Tibial nerve (tissue), 3 donors: ENCODE measurements at regions not wholly inside any gene's neighbourhood (a gene's known extent, or its start where the extent isn't known, plus 50 kb on each side); places are given as distances from the start of the nearest gene placed in this dataset.

Source experiments
- POLR2A ChIP-seq, 2 donors: fragments of 450-650 bp; IDR thresholded peaks; one replicate each; pipeline ENCODE4 v1.6.1; 2017; ENCODE audit warnings: antibody characterized with exemption in 2 of 2, mild to moderate bottlenecking in 2 of 2, moderate library complexity in 2 of 2
- TF ChIP-seq, protein P1 (sequence below), 5 experiments: fragments of 200-600 bp in 3 of 5; fragments of 450-650 bp in 2 of 5; sonication (generic) in 3 of 5; IDR thresholded peaks; one replicate each; pipeline ENCODE4 v1.5.1; 2016 to 2019; ENCODE audit warnings: antibody characterized with exemption in 5 of 5, mild to moderate bottlenecking in 3 of 5, moderate library complexity in 2 of 5

- TF ChIP-seq, protein P1, sequence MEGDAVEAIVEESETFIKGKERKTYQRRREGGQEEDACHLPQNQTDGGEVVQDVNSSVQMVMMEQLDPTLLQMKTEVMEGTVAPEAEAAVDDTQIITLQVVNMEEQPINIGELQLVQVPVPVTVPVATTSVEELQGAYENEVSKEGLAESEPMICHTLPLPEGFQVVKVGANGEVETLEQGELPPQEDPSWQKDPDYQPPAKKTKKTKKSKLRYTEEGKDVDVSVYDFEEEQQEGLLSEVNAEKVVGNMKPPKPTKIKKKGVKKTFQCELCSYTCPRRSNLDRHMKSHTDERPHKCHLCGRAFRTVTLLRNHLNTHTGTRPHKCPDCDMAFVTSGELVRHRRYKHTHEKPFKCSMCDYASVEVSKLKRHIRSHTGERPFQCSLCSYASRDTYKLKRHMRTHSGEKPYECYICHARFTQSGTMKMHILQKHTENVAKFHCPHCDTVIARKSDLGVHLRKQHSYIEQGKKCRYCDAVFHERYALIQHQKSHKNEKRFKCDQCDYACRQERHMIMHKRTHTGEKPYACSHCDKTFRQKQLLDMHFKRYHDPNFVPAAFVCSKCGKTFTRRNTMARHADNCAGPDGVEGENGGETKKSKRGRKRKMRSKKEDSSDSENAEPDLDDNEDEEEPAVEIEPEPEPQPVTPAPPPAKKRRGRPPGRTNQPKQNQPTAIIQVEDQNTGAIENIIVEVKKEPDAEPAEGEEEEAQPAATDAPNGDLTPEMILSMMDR (IDR thresholded peaks at IDR 0.05): no peak
- no peak for TF ChIP-seq POLR2A (IDR thresholded peaks at IDR 0.05)
These were observed 63.4 kb upstream of the ADAM23 start for GRCh38 chr2:206379886-206380285.
